Right lobe of liver (tissue), 4 donors: ENCODE measurements at regions not wholly inside any gene's neighbourhood (a gene's known extent, or its start where the extent isn't known, plus 50 kb on each side); places are given as distances from the start of the nearest gene placed in this dataset.

Source experiments
- POLR2A ChIP-seq: fragments of 450-650 bp; IDR thresholded peaks from one replicate; pipeline ENCODE4 v1.6.1; 2017; ENCODE audit warnings: antibody characterized with exemption, mild to moderate bottlenecking
- TF ChIP-seq, protein P1 (sequence below), 4 donors: fragments of 200-600 bp in 3 of 4; fragments of 450-650 bp in 1 of 4; IDR thresholded peaks; one replicate each; pipeline versions ENCODE4 v1.5.1 to v1.8.0; 2016 to 2022; ENCODE audit warnings: antibody characterized with exemption in 4 of 4, mild to moderate bottlenecking in 2 of 4
- donor health status: DM: no; HTN: no; CAD: no.
- donor health status: DM: no; HTN: no; CAD: no.
- donor health status: DM: no; HTN: yes; CAD: no.

DNA sequence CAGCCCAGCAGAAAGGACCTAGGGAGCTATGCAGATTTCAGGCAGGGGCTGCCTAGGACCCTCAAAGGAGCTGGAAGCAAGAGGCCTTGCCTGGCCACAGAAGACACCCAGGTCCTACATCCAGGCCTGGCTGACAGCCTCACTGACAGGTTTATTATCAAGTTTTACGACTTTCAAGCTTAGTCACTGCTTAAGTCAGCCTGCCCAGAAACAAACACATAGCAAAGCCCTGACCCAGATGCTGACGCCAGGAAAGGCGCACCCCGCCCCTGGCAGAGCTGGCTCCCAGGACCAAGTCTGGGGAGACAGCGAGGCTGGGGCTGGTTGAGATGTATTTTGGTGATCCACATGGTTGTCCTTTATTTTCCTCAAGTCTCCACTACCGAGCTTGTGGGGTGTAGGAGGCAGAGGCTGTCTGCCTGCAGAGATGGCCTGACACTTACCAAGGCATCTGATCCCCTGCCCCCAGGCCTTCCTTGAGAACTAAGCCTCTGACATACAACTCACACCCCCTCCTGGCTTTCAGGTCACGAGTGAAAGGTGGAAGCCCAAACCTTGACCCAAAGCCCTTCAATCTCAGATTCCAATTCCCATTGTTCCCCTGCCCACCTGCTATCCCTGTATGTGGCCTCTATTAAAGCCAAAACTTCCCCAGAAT lies 80.7 kb upstream of the EMX2 start:
- no peak for TF ChIP-seq POLR2A
- TF ChIP-seq, protein P1, sequence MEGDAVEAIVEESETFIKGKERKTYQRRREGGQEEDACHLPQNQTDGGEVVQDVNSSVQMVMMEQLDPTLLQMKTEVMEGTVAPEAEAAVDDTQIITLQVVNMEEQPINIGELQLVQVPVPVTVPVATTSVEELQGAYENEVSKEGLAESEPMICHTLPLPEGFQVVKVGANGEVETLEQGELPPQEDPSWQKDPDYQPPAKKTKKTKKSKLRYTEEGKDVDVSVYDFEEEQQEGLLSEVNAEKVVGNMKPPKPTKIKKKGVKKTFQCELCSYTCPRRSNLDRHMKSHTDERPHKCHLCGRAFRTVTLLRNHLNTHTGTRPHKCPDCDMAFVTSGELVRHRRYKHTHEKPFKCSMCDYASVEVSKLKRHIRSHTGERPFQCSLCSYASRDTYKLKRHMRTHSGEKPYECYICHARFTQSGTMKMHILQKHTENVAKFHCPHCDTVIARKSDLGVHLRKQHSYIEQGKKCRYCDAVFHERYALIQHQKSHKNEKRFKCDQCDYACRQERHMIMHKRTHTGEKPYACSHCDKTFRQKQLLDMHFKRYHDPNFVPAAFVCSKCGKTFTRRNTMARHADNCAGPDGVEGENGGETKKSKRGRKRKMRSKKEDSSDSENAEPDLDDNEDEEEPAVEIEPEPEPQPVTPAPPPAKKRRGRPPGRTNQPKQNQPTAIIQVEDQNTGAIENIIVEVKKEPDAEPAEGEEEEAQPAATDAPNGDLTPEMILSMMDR (IDR thresholded peaks at IDR 0.05): no peak
